ENCODE measurements at regions not wholly inside any gene's neighbourhood (a gene's known extent, or its start where the extent isn't known, plus 50 kb on each side); places are given as distances from the start of the nearest gene placed in this dataset.

DNA sequence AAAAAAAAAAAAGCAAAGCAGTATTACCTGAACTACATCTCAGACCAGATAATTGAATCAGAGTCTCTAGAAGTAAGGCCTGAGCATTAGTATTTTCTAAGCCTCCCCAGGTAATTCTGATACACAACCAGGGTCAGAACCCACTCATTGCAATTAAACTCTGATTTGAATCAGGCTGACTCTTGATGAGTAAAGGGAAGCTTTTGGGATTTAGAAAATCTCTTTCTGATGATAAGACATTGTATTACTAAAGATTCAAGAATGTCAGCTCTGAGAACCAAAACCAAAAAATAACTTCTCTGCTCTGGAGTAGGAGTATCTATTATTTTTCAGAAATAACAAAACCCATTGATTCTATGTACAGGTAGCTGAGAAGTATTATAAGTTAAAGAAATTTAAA, 100.1 kb upstream of the COL21A1 start:
- no peak for DNase-seq (ENCODE audit: low read depth in 2 of 3, low spot score in 2 of 3)

DNA sequence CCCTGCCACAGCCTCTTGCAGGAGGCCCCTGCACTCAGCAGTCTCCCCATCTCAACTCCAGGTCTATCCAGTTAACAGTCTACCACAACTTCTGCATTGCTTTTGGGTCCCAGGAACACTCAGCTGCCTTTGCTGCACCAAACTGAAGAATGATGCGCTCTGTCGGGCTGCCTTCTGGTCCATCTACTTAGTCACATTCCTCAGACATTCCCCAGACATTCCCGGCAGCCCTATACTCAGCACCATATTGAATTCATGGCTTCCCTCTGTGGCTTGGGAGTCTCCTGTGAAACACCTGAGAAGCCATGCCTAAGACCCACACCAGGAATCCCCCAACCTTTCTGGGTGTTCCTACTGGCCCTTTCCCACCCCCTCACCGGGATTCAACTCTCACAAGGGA, 99.6 kb upstream of the COL21A1 start:
- DNase-seq (ENCODE audit: low read depth in 2 of 3, low spot score in 2 of 3): no peak

DNA sequence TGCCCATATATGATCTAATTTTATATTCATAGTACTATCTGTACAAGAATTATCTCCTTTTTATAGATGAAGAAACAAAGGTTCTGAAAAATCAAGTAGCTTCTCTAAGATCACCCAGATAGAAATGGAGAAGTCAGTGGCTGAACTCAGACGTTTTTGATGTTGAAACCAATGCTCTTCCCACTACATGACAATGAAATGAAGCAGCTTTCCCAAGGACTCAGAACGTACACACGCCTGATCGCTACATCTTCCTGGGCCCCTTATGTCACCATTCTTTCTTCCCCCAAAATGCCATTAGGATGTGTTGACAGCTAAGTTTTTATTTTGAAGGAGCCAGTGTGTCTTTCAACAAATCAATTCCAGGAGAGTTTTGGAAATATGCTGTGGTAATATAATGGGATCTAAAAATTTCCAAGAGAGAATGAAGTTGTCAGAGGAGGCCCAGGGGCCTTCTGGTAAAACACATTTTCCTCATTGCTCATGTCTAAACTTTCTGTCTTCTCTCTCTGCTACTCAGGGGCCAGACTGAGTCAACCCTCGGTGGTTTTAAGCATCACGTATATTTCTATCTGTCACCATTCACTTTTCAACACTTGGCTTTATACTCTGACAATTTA, 98.1 kb upstream of the COL21A1 start:
- DNase-seq (ENCODE audit: low read depth in 2 of 3, low spot score in 2 of 3): no peak

DNA sequence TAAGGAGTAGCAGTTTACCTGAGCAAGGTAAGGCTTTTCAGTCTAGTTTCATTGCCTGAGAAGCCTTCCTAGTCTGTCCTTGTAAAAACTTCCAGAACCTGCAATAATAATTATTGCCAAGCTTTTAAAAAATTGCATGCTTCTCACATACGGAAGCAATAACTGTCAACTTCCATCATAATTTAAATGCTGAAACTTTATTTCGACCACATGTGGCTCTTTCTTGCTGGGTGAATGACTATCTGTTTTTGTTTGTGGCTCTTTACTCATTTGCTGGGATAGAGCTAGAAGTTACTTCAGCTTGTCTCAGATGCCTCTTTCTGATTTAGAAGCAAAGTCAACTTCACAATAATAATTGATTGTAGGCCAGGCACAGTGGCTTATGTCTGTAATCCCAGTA, 95.9 kb upstream of the COL21A1 start:
- no peak for DNase-seq (ENCODE audit: low read depth in 2 of 3, low spot score in 2 of 3)

DNA sequence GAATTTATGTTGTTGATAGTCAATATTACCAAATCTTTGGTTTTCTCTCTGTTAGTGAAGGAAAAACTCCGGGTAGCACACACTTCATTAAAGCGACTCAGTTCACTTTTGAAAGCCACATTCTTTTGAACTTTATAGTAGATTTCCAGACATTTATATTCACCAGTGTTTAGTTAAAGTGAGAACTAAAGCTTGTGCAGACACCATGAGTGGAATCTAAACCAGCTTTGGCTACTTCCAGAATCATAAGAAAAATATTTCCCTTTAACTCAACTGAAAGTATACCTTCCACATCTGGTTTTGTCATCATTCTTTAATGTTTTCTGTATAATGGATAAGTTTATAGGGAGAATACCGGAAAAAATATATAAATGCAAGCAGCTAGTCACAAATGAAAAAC, 92.1 kb upstream of the COL21A1 start:
- DNase-seq (ENCODE audit: low read depth in 2 of 3, low spot score in 2 of 3): no peak

DNA sequence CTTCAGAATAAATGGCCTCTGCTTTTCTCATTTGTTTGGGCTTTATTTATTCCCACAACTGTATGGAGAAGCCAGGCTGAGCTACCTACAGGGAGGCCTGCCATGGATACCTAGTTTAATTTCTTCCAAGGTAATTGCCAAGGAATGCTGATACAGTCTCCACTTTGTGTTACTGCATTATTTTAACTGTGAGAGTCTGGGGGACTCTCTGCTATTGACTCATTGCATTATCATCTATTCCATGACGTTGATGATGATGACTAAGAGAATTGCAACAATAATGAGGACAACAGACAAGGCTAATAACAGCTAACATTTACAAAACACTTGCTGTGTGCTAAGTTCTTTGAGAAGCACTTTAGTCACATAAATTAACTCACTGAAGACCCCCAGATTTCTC, 88.3 kb upstream of the COL21A1 start:
- DNase-seq (ENCODE audit: low read depth in 2 of 3, low spot score in 2 of 3): no peak

DNA sequence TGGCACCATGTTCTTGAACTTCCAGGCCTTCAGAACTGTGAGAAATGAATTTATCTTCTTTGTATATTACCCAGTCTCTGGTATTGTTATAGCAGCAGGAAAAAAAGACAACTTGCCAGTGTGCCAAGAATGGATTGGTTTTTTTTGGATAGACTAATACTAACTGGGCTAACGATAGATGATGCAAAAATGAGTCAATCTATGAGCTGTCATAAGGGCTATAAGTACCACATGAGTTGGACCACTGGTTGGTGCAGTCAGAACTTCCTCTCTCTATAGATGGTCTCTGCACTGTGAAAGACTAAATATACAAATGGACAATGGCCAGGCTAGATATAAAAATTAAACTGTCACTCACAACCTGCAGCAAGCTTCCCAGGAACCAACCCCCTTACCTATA, 87.6 kb upstream of the COL21A1 start:
- DNase-seq (ENCODE audit: low read depth in 2 of 3, low spot score in 2 of 3): no peak

DNA sequence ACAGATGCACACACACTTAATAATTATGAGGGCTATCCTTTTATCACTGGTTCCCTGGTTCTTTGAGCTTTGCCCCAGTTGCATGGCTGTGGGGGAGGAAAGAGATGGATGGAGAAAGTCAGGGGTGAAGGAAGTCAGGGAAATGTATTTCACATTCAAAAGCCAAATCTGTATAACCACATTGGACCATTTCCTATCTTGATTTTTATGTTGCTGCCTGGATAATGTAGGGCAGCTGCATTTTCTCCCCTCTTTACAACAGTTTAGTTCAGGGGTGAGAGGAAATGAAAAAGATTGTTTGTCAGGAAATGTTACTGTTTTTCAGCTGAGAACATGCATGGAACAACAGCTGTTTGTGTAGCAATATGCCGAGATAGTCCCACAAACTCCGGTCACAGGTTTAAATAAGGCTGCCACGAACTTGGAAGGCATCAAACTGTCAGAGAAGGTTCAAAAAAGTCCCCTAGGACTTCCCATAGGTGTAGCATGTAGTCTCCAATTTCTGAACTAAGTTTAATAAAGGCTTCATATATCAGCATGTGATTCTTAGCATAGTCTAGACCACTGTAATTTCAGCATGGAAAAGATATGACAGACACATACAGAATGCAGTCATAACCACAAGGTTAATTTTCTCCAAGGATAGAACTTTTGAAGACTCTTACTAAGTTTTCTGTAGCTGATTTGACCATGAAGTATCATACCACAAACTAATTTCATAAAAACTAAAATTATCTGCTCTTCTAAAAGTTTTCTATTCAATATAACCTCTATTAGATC, 82.1 kb upstream of the COL21A1 start:
- no peak for DNase-seq (ENCODE audit: low read depth in 2 of 3, low spot score in 2 of 3)

DNA sequence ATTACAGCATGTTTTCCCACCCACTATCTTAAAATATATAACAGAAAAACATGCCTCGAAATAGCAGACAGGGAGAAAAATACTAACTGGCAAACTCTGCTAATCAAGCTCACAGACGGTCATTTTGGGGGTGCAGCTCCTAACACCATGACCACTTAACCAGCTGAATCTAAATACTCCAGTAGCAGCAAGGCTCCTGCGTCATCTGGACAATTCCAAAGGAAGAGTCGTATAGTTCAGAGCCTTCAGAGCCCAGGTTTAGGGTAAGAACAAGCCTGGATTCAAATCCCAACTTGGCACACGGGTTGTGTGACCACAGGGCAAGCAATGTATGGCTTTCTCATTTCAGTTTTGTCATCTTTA, 81.3 kb upstream of the COL21A1 start:
- DNase-seq (ENCODE audit: low read depth in 2 of 3, low spot score in 2 of 3): no peak

DNA sequence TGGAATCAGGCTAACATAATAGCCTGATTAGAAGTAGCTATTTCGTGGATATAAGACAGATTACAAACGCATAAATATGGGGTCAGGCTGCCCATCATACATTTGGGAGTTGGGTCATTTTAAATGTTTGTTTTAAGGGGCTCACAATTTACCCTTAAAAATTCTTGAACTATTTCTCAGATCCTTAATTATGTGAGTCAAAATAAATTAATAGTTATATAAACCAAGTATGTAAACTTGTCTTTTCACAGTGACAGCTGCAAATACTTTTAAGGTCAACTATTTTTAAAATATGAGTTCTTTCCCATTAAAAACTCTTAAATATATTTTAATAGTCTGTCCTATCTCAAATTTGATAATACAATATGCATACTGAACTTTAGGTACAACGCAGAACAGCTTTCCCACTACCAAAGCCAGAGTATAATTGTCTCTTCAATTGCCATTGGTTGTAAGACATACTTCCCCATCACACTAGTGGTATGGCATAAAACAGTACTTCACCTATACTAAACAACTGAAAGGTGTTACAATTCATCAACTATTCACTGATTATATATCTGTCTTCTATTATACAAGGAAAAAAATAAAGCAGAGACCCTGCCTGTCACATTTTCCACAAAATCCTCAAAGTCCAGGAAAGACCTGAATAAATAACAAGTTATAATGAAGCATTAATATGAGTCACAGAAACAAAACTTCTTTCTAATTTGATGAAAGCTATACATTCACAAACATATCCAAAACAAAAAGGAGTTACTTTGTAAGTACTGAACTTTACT, 80.8 kb upstream of the COL21A1 start:
- DNase-seq (ENCODE audit: low read depth in 2 of 3, low spot score in 2 of 3): no peak

DNA sequence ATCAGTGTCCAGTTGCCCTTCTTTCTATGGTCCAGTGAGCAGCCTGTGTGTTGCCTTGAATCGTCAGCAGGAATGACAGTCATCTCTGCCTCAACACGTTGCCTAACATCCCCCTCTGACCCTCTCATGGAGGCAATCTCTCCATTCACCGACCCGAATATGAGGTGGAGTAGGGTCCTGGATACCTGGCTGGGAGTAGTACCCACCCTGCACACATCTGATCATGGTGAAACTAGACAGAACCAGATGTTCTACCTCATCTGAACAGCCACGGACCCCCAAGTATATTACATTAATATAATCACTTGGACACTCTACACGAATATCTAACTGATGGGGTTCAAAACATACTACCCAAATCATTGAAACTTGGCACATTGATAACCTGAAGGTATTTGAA, 77.0 kb upstream of the COL21A1 start:
- no peak for DNase-seq (ENCODE audit: low read depth in 2 of 3, low spot score in 2 of 3)

DNA sequence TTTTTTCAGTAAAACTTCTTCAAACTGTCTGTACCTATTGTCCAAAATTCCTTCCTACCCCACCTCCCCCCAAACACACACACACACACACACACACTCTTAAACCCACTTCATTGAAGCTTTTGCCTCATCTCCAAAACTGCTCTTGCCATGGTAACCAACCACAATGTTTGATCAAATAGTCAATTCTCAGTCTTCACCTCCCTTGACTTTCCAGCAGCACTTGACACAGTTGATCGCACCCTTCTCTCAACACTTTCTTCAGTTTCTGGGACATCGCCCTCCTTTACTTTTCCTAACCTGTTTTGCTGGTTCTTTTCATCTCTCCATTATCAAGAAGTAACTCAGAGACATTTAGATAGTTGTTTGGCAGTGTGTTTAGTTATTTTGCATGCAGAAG, 71.5 kb upstream of the COL21A1 start:
- DNase-seq (ENCODE audit: low read depth in 2 of 3, low spot score in 2 of 3): no peak

DNA sequence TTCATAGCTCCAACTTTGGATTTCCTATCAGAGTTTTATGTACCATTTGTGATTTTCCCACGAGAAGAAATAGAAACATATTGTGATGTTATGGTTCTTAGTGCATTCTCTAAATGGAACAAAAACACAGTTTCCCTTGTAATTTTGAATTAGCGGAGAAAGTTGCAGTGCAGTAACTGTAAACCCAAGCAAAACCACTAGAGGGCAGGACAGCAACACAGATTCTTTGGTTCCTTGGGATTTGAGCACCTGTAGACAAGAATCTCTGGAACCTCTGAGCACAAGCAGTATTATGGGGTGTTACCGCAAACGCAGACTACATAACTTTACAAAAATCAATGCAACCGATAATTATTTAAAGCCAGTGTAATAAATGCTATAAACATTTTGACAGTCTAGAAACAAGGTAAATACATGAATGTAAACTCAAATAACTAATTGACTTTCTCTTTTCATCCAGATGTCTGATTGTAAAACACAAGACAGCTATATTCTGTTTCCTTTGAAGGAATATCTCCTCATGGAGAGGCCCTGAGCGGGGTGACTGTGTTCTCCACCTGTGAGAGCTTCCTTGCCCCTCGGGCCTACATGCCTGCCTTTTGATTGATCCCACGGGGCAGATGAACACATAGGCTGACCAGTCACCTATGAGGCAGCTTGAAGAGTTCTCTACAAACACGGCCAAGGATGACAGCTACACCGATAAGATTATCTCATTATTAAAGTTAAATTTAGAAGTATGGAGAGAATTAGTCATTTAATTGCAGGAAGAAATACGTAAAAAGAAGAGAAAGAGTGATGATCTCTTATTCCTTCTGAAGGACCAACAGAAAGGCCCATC, 67.5 kb upstream of the COL21A1 start:
- DNase-seq (ENCODE audit: low read depth in 2 of 3, low spot score in 2 of 3): no peak

DNA sequence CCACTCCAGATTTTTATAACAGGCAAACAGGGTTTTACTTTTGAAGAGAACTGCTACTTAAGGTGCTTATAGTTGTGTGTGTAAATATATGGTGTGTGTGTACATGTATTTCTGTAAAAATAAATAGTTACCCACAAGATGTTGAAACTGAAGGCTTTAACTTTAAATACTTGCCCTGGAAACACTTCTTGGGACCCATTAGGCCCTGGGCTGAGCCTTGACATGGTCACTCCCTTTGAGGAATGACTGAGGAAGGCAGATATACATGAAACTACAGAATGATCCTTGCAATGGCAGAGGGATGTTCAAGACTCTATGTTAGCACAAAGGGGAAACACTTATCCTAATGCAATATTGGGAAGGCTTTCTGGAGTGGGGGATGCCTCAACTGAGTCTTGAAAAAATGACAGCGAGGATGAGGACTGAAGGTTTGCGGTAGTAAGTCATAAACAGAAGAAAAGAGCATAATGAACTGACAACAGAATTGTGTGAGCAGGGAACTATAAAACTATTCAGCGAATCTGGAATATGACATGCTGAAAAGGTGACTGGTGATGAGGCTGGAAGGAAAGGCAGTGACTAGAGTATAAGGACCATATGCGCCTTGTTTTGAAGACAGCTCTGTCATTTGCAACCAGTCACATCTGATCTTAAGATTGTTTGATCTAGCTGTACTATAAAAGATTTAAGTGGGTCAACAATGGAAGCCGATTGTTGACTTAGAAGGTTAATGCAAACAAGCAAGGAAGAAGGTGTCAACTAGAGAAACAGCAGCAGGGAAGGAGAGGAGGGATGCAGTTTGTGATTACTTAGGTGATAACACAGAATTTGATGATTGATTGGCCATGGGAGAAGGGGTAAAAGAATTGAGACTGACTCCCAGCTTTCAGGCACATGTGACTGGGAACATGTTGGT, 64.4 kb upstream of the COL21A1 start:
- no peak for DNase-seq (ENCODE audit: low read depth in 2 of 3, low spot score in 2 of 3)

DNA sequence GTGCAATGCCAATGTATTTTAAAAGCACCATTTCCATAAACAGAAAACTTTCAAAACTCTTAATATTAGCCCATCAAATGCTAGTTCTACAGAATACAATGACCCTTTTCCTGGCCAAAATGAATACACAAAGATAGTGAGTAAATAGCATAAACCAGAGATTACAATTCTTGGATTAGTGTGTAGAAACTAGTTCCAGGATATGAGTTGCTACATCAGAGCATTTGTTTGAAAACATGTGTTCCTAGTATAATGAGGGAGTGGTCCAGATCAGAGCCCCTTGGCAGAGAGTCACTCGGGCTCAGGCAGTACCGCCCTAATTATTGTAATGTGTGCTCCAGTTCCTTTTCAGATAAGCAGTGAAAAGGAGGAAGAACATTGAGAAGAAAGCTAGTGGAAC, 63.7 kb upstream of the COL21A1 start:
- no peak for DNase-seq (ENCODE audit: low read depth in 2 of 3, low spot score in 2 of 3)

DNA sequence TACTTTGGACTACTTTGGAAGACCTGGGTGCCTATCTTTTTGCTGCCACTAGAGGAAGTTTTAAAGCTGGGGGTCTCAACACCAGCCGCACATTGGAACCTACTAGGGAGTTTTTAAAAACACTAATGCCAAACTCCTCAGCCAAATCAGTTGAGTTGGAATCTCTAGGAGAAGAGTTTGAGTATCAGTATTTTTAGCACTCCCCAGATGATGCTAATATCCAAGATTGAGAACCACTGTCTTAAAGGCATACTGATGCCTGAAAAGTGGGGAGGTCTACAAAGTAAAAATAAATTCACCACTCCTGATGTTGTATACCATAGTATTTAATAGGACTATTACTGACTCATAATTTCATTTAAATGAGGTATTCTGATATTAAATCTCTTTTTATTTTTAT, 62.9 kb upstream of the COL21A1 start:
- DNase-seq (ENCODE audit: low read depth in 2 of 3, low spot score in 2 of 3): no peak

DNA sequence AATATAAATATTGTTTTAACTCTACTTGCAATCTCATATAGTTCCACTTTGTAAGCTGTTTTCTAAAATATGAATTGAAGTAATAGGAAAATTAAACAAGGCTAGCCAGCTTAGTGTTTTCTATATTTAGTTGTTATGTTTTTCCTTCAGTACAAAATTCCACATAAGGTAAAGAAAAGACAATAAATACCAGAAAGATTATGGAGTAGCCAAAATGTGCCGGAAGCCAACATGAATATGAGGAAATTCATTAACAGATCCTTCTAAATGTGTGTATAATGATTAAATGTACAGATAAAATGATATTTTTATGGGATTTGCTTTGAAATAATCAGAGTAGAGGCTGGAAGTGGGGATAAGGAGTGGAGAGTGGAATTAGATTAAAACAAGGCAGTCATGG, 52.5 kb upstream of the COL21A1 start:
- no peak for DNase-seq (ENCODE audit: low read depth in 2 of 3, low spot score in 2 of 3)

DNA sequence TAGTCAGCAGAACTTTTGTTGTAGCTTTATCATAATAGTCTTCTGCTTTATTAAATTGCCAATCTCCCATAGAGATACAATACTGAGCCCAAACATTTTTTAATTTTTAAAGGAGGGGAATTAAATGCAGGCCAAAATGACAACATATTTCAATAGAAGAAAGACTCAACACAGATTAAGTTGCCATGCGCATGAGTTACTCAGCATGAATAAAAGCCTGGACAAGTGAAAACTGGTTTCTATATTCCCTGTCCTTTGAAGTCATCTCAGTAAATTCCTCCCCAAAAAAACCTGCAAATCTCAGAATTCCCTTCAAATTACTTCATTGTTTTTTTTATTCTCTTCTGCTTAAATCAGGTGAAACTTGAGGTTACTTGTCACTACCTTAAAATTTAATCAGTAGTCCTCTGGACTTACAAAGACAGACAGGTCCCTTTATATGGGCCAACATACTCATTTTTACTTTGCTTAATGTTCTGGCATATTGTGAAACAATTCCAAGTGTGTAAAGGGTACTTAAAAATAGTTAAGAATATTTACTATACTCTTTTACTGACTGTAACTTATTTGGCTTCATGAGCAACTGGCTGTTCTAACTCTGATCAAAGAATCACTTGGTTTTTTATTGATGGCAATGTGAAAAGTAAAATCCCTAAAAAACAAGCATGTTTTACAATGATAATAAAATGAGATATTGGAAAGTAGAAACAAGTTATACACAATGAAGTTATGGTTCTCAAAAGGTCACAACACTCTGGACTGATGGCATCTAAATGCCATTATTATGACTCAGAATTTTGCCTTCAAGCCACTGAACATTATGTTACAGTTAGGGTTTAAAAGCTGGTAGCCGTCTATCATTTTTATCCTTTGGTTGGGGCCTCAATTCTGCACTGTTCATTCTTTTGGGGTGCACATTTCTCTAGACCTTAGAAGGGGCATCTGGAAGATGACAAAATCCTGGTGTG, 49.9 kb upstream of the COL21A1 start:
- no peak for DNase-seq (ENCODE audit: low read depth in 2 of 3, low spot score in 2 of 3)

Measured in activated CD8-positive, alpha-beta memory T cell treated with anti-CD3 and anti-CD28 coated beads for 48 hours (primary cell).